IPS DF 19.7 (cell line): ENCODE measurements at regions not wholly inside any gene's neighbourhood (a gene's known extent, or its start where the extent isn't known, plus 50 kb on each side); places are given as distances from the start of the nearest gene placed in this dataset.

ENCODE experiments used
- DNase-seq: peaks from one replicate; pipeline ENCODE4 v3.0.0-alpha.2; 2013; ENCODE audit warnings: low read depth, low spot score

- no peak for DNase-seq
These were observed 165.6 kb downstream of the PALM2AKAP2 start for GRCh38 chr9:109945573-109945972.

- DNase-seq, result no peak
These were observed 168.5 kb downstream of the PALM2AKAP2 start for GRCh38 chr9:109948453-109948852.

GRCh38 chr9:109950710-109951443 lies 170.9 kb downstream of the PALM2AKAP2 start:
- no peak for DNase-seq

- DNase-seq, result no peak
These were observed 173.3 kb downstream of the PALM2AKAP2 start for GRCh38 chr9:109953300-109953699.

- no peak for DNase-seq
These were observed 174.0 kb downstream of the PALM2AKAP2 start for GRCh38 chr9:109953813-109954497.

GRCh38 chr9:109956717-109957440 lies 176.9 kb downstream of the PALM2AKAP2 start:
- DNase-seq, result no peak

GRCh38 chr9:109959679-109960078 lies 179.7 kb downstream of the PALM2AKAP2 start:
- no peak for DNase-seq

GRCh38 chr9:109961626-109962025 lies 181.6 kb downstream of the PALM2AKAP2 start:
- DNase-seq, result no peak

- no peak for DNase-seq
These were observed 182.2 kb downstream of the PALM2AKAP2 start for GRCh38 chr9:109962215-109962614.

- no peak for DNase-seq
These were observed 183.1 kb downstream of the PALM2AKAP2 start for GRCh38 chr9:109963079-109963478.

GRCh38 chr9:109966643-109967368 lies 186.8 kb downstream of the PALM2AKAP2 start:
- no peak for DNase-seq

GRCh38 chr9:109967651-109968642 lies 187.9 kb downstream of the PALM2AKAP2 start:
- DNase-seq, result no peak

- no peak for DNase-seq
These were observed 189.0 kb downstream of the PALM2AKAP2 start for GRCh38 chr9:109969011-109969410.

- no peak for DNase-seq
These were observed 189.7 kb downstream of the PALM2AKAP2 start for GRCh38 chr9:109969573-109970237.

- no peak for DNase-seq
These were observed 191.2 kb downstream of the PALM2AKAP2 start for GRCh38 chr9:109971226-109971625.

- DNase-seq, result no peak
These were observed 192.3 kb downstream of the PALM2AKAP2 start for GRCh38 chr9:109972026-109972882.

- DNase-seq, result no peak
These were observed 193.3 kb downstream of the PALM2AKAP2 start for GRCh38 chr9:109973336-109973735.

GRCh38 chr9:109974143-109974917 lies 194.3 kb downstream of the PALM2AKAP2 start:
- no peak for DNase-seq
